A673 (cell line): ENCODE measurements at regions not wholly inside any gene's neighbourhood (a gene's known extent, or its start where the extent isn't known, plus 50 kb on each side); places are given as distances from the start of the nearest gene placed in this dataset.

Experiments used
- BruUV-seq: library from RNA; stranded (reverse); fragments of 400-500 nt; replicated peaks from 2 replicates; lab custom pipeline; 2021; lab: Mats Ljungman, UMichigan
- CTCF ChIA-PET: fragments of 300-600 bp; sonication (Branson Sonifier 250); formaldehyde crosslinking; loops from one replicate; lab custom pipeline; 2022; ENCODE audit warnings: antibody characterized with exemption; lab: Charles Lee
- POLR2A ChIA-PET: fragments of 300-600 bp; sonication (Branson Sonifier 250); formaldehyde crosslinking; loops from one replicate; lab custom pipeline; 2022; ENCODE audit warnings: antibody characterized with exemption; ENCODE audit not compliant: low non-redundant PET; lab: Charles Lee
- DNase-seq: peaks from one replicate; pipeline ENCODE4 v3.0.0-alpha.2; 2015; ENCODE audit warnings: low spot score
- H3K27ac ChIP-seq: fragments of 200-600 bp; sonication (generic); 2 replicates; pipeline ENCODE4 v1.5.1; 2016; ENCODE audit warnings: mixed run types, low read depth, mild to moderate bottlenecking, mixed read lengths, antibody characterized with exemption, low read length; ENCODE audit not compliant: poor library complexity, severe bottlenecking
- H3K27me3 ChIP-seq: fragments of 200-600 bp; sonication (generic); replicated peaks from 2 replicates; pipeline ENCODE4 v1.6.1; 2017; ENCODE audit warnings: mixed run types, low read depth, mild to moderate bottlenecking, mixed read lengths, antibody characterized with exemption, low read length; ENCODE audit not compliant: insufficient read depth, poor library complexity
- H3K36me3 ChIP-seq: fragments of 200-600 bp; sonication (generic); 2 replicates; pipeline ENCODE4 v1.6.1; 2016; ENCODE audit warnings: mixed run types, mild to moderate bottlenecking, mixed read lengths, antibody characterized with exemption, low read length; ENCODE audit not compliant: insufficient read depth, poor library complexity, severe bottlenecking
- H3K4me1 ChIP-seq: fragments of 200-600 bp; sonication (generic); 2 replicates; pipeline ENCODE4 v1.6.1; 2017; ENCODE audit warnings: mixed run types, mild to moderate bottlenecking, mixed read lengths, antibody characterized with exemption, low read length; ENCODE audit not compliant: insufficient read depth, poor library complexity, severe bottlenecking
- H3K4me3 ChIP-seq: fragments of 200-600 bp; sonication (generic); 2 replicates; pipeline ENCODE4 v1.5.1; 2016; ENCODE audit warnings: low read depth, mixed run types, mild to moderate bottlenecking, mixed read lengths, low read length; ENCODE audit not compliant: poor library complexity, severe bottlenecking
- H3K9me3 ChIP-seq: fragments of 200-600 bp; sonication (generic); 2 replicates; pipeline ENCODE4 v1.6.1; 2016; ENCODE audit warnings: mixed run types, low read depth, mild to moderate bottlenecking, mixed read lengths, antibody characterized with exemption, low read length; ENCODE audit not compliant: poor library complexity, severe bottlenecking
- EZH2 ChIP-seq: fragments of 200-600 bp; sonication (generic); IDR thresholded peaks from 2 replicates; pipeline ENCODE4 v1.6.1; 2017; ENCODE audit warnings: borderline replicate concordance, low read depth, mild to moderate bottlenecking, mixed read lengths, antibody characterized with exemption, low read length; ENCODE audit not compliant: poor library complexity, severe bottlenecking
- intact Hi-C: fragments of 100-400 bp; cut with micrococcal nuclease; formaldehyde crosslinking; loops from one replicate; pipeline ENCODE4 v1.10.0; 2022; ENCODE audit not compliant: unreplicated experiment
- TF ChIP-seq, protein P1 (sequence below): fragments of 300-800, 200-600 bp; sonication (generic); conservative IDR thresholded peaks from 2 replicates; pipeline ENCODE4 v1.5.1; 2017; ENCODE audit warnings: low read depth, mild to moderate bottlenecking, antibody characterized with exemption, low read length, moderate library complexity, mixed read lengths

DNA sequence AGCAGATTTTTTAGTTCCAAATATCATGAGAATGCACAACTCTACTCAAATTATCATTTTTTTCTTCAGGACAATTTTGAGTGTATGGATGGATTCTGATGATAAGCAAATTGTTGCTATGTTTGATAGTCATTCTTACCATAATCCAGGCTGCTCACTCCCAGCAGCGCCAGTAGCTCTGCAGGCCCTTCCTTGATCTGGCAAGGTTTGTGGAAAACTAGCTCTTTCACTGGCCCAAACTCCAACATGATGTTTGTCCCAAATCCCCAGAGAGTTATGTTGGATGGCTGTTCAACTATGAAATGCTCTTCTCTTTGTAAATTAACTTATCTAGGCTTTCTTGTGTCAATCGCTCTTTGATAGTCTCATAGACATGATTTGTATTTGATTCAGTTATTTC is 933.7 kb downstream of the DNAJB9 start:
- TF ChIP-seq EZH2 = no peak
- TF ChIP-seq, protein P1, sequence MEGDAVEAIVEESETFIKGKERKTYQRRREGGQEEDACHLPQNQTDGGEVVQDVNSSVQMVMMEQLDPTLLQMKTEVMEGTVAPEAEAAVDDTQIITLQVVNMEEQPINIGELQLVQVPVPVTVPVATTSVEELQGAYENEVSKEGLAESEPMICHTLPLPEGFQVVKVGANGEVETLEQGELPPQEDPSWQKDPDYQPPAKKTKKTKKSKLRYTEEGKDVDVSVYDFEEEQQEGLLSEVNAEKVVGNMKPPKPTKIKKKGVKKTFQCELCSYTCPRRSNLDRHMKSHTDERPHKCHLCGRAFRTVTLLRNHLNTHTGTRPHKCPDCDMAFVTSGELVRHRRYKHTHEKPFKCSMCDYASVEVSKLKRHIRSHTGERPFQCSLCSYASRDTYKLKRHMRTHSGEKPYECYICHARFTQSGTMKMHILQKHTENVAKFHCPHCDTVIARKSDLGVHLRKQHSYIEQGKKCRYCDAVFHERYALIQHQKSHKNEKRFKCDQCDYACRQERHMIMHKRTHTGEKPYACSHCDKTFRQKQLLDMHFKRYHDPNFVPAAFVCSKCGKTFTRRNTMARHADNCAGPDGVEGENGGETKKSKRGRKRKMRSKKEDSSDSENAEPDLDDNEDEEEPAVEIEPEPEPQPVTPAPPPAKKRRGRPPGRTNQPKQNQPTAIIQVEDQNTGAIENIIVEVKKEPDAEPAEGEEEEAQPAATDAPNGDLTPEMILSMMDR = no peak
- Histone ChIP-seq H3K9me3 (no peaks in the 10 kb centered on the region), H3K27ac (no peak overlapping the region), H3K4me3 (no peak overlapping the region), H3K36me3 (no peaks in the 10 kb centered on the region), H3K27me3 (no peaks in the 10 kb centered on the region), H3K4me1 (no peaks in the 10 kb centered on the region)
- DNase-seq = no peak
- POLR2A ChIA-PET = no interaction called here
- CTCF ChIA-PET = no interaction called here
- intact Hi-C loops = no loop called here
- BruUV-seq = no TSS peak

GRCh38 chr7:109522585-109522984 is 952.9 kb downstream of the DNAJB9 start:
- no peak overlapping the region for H3K4me3 ChIP-seq
- H3K27ac ChIP-seq = no peak overlapping the region
- ChIA-PET CTCF (interaction anchor here (0.6 kb wide), 1 partner anchor 134 kb away, joined by 6 read pairs; no protein-coding TSS in a partner anchor), POLR2A (no interaction called here)
- intact Hi-C loops = no loop called here
- TF ChIP-seq EZH2 = no peak
- TF ChIP-seq, protein P1 = no peak
- no peaks in the 10 kb centered on the region for H3K9me3 ChIP-seq
- H3K4me1 ChIP-seq = no peaks in the 10 kb centered on the region
- no peaks in the 10 kb centered on the region for H3K27me3 ChIP-seq
- no TSS peak for BruUV-seq
- no peaks in the 10 kb centered on the region for H3K36me3 ChIP-seq
- DNase-seq = no peak

GRCh38 chr7:109527833-109528232 is 958.2 kb downstream of the DNAJB9 start:
- no peak for DNase-seq
- Histone ChIP-seq H3K36me3 (no peaks in the 10 kb centered on the region), H3K9me3 (no peaks in the 10 kb centered on the region), H3K27ac (no peak overlapping the region), H3K4me1 (no peaks in the 10 kb centered on the region), H3K27me3 (no peaks in the 10 kb centered on the region), H3K4me3 (no peak overlapping the region)
- intact Hi-C loops = no loop called here
- TF ChIP-seq, protein P1 = no peak
- no peak for TF ChIP-seq EZH2
- ChIA-PET POLR2A (no interaction called here), CTCF (no interaction called here)
- no TSS peak for BruUV-seq
